ENCODE measurements at regions not wholly inside any gene's neighbourhood (a gene's known extent, or its start where the extent isn't known, plus 50 kb on each side); places are given as distances from the start of the nearest gene placed in this dataset.

DNA sequence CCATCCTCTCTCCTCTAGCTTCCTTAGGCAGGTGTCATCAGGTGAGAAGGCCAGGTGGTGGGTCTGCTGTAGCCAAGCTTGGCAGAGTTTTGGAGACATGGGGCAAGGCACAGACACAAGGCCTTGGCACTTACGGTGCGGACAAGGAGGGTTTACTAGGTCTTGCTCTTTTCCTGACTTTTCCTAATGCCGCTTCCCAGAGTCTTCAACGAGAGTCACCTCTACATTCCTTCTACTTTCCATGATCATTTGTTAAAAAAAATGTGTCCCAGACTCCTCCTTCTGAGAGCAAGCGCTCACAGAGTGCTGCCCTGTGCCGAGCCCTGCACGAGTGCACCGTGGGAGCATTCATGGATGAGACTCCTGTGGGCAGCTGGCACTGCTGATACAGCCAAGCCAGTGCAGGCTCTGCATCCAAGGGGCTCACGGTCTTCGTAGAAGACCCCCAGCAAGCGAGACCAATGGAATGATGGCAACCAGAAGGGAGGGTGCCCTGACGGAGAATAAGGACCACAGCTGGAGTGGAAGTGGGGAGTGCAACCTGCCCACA lies 243.0 kb upstream of the MKI67 start:
- TF ChIP-seq CTCF (IDR thresholded peaks at IDR 0.05; ENCODE audit: borderline replicate concordance, extremely low read depth, low read length, poor library complexity, severe bottlenecking) (no peak), EZH2 (IDR thresholded peaks at IDR 0.05; ENCODE audit: borderline replicate concordance, low read depth, low read length, severe bottlenecking) (no peak)
